Caco-2 (cell line): ENCODE measurements at regions not wholly inside any gene's neighbourhood (a gene's known extent, or its start where the extent isn't known, plus 50 kb on each side); places are given as distances from the start of the nearest gene placed in this dataset.

Experiments used
- BruUV-seq: library from RNA; stranded (reverse); fragments of 400-500 nt; replicated peaks from 2 replicates; lab custom pipeline; 2021; lab: Mats Ljungman, UMichigan
- CTCF ChIA-PET: fragments of 300-600 bp; sonication (Branson Sonifier 250); formaldehyde crosslinking; loops from one replicate; lab custom pipeline; 2022; ENCODE audit warnings: antibody characterized with exemption; lab: Charles Lee
- POLR2A ChIA-PET: fragments of 300-600 bp; sonication (Branson Sonifier 250); formaldehyde crosslinking; loops from one replicate; lab custom pipeline; 2022; ENCODE audit warnings: antibody characterized with exemption; lab: Charles Lee
- DNase-seq, 2 experiments: peaks; one replicate each; pipeline versions ENCODE4 v3.0.0 to v3.0.0-alpha.2; 2020 to 2022
- H3K27me3 ChIP-seq: replicated peaks from 2 replicates; pipeline ENCODE4 v1.6.0; 2011; ENCODE audit warnings: low read length; ENCODE audit not compliant: control insufficient read depth, insufficient read depth
- H3K36me3 ChIP-seq: 2 replicates; pipeline ENCODE4 v1.5.1; 2011; ENCODE audit warnings: low read length; ENCODE audit not compliant: control insufficient read depth, insufficient read depth
- H3K4me1 ChIP-seq: fragments of 250-450 bp; sonication (Bioruptor Pico); 2 replicates; pipeline ENCODE4 v1.5.1; 2020; ENCODE audit warnings: mild to moderate bottlenecking
- H3K4me3 ChIP-seq: 2 replicates; pipeline ENCODE4 v1.5.1; 2011; ENCODE audit warnings: low read depth, mild to moderate bottlenecking, control low read depth, low read length
- H3K9me3 ChIP-seq: fragments of 250-450 bp; sonication (Bioruptor Pico); 2 replicates; pipeline ENCODE4 v1.5.1; 2020; ENCODE audit warnings: mild to moderate bottlenecking, moderate library complexity
- H3K27ac Mint-ChIP-seq: one replicate; pipeline ENCODE4 v1.8.0; 2022; ENCODE audit warnings: mixed read lengths; ENCODE audit not compliant: unreplicated experiment
- H3K27me3 Mint-ChIP-seq: one replicate; pipeline ENCODE4 v1.8.0; 2022; ENCODE audit warnings: mixed read lengths; ENCODE audit not compliant: insufficient read depth, unreplicated experiment
- H3K36me3 Mint-ChIP-seq: one replicate; pipeline ENCODE4 v1.8.0; 2022; ENCODE audit warnings: mild to moderate bottlenecking, mixed read lengths; ENCODE audit not compliant: insufficient read depth, unreplicated experiment
- H3K4me1 Mint-ChIP-seq: one replicate; pipeline ENCODE4 v1.8.0; 2022; ENCODE audit warnings: low read depth, mixed read lengths; ENCODE audit not compliant: unreplicated experiment
- H3K4me3 Mint-ChIP-seq: one replicate; pipeline ENCODE4 v1.8.0; 2022; ENCODE audit warnings: mild to moderate bottlenecking, moderate library complexity, mixed read lengths; ENCODE audit not compliant: unreplicated experiment
- H3K9me3 Mint-ChIP-seq: one replicate; pipeline ENCODE4 v1.8.0; 2022; ENCODE audit warnings: mixed read lengths; ENCODE audit not compliant: unreplicated experiment
- intact Hi-C: fragments of 100-400 bp; cut with micrococcal nuclease; formaldehyde crosslinking; loops from one replicate; pipeline ENCODE4 v1.10.0; 2022; ENCODE audit not compliant: unreplicated experiment
- TF ChIP-seq, protein P1 (sequence below), 2 experiments: fragments of 200-600 bp in 1 of 2; IDR thresholded peaks; 1 replicate in 1 of 2; 2 replicates in 1 of 2; pipeline versions ENCODE4 v1.5.1 to v1.8.0; 2011 to 2022; ENCODE audit warnings: antibody characterized with exemption in 1 of 2, control low read depth in 1 of 2, inconsistent platforms in 1 of 2, low read depth in 1 of 2, low read length in 1 of 2, mild to moderate bottlenecking in 1 of 2, moderate library complexity in 1 of 2; ENCODE audit not compliant: insufficient read depth in 1 of 2, severe bottlenecking in 1 of 2, unreplicated experiment in 1 of 2

DNA sequence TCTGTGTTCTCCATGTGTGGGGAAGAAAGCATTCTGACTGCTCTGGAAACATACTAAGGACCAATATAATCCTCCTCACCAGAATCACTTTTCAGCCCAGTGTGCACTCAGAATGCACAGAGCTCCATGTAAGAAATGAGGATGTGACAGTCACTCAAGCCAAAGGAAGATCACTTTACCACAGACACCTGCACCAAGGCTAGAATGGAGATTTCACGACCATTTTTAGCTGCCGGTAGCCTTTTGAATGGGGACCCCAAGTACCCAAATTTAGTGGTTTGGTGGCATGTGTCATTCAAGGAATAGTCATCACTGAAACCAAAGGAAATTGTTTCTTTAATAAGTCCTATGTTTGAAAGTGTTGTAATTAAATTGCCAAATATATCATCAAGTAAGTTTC, 613.2 kb upstream of the ACVR2A start:
- Mint-ChIP-seq H3K9me3 (peaks cover 6% of the 10 kb centered on the region), H3K36me3 (no peaks in the 10 kb centered on the region), H3K27me3 (no peaks in the 10 kb centered on the region), H3K4me1 (no peaks in the 10 kb centered on the region), H3K4me3 (no peak overlapping the region), H3K27ac (no peak overlapping the region)
- ChIA-PET CTCF (no interaction called here), POLR2A (no interaction called here)
- TF ChIP-seq, protein P1, sequence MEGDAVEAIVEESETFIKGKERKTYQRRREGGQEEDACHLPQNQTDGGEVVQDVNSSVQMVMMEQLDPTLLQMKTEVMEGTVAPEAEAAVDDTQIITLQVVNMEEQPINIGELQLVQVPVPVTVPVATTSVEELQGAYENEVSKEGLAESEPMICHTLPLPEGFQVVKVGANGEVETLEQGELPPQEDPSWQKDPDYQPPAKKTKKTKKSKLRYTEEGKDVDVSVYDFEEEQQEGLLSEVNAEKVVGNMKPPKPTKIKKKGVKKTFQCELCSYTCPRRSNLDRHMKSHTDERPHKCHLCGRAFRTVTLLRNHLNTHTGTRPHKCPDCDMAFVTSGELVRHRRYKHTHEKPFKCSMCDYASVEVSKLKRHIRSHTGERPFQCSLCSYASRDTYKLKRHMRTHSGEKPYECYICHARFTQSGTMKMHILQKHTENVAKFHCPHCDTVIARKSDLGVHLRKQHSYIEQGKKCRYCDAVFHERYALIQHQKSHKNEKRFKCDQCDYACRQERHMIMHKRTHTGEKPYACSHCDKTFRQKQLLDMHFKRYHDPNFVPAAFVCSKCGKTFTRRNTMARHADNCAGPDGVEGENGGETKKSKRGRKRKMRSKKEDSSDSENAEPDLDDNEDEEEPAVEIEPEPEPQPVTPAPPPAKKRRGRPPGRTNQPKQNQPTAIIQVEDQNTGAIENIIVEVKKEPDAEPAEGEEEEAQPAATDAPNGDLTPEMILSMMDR (IDR thresholded peaks at IDR 0.05; ENCODE audit: insufficient read depth in 1 of 2, low read depth in 1 of 2, low read length in 1 of 2, severe bottlenecking in 1 of 2, unreplicated experiment in 1 of 2), result no peak
- no peak for DNase-seq
- intact Hi-C loops, result no loop called here
- H3K4me3 ChIP-seq, result no peak overlapping the region
- no peaks in the 10 kb centered on the region for H3K9me3 ChIP-seq
- BruUV-seq, result no TSS peak
- no peaks in the 10 kb centered on the region for H3K4me1 ChIP-seq
- no peaks in the 10 kb centered on the region for H3K36me3 ChIP-seq
- H3K27me3 ChIP-seq, result no peaks in the 10 kb centered on the region

DNA sequence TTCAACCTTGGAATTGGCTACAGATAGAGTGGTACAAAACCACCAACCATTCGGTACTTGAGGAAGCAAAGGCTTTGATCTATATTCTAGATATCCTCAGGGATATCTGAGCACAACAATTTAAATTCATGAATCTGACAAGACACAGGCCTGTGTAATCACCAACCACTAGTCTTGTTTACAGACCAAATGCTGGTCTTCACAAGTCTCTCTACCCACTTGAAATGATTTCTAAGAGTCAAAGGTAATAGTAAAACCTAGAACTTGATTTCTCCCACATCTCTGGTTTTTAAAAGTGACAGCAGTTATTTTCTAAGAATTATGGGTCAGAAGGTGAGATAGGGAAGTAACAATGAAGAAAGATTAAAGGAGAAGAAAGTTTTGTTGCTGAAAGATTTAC, 613.7 kb upstream of the ACVR2A start:
- TF ChIP-seq, protein P1 (IDR thresholded peaks at IDR 0.05; ENCODE audit: insufficient read depth in 1 of 2, low read depth in 1 of 2, low read length in 1 of 2, severe bottlenecking in 1 of 2, unreplicated experiment in 1 of 2), result no peak
- H3K4me1 Mint-ChIP-seq, result no peaks in the 10 kb centered on the region
- no peaks in the 10 kb centered on the region for H3K27me3 Mint-ChIP-seq
- H3K27me3 ChIP-seq, result no peaks in the 10 kb centered on the region
- H3K4me3 Mint-ChIP-seq, result no peak overlapping the region
- H3K27ac Mint-ChIP-seq, result no peak overlapping the region
- no TSS peak for BruUV-seq
- H3K9me3 ChIP-seq, result no peaks in the 10 kb centered on the region
- H3K9me3 Mint-ChIP-seq, result peaks cover 6% of the 10 kb centered on the region
- no peak overlapping the region for H3K4me3 ChIP-seq
- H3K36me3 ChIP-seq, result no peaks in the 10 kb centered on the region
- ChIA-PET POLR2A (no interaction called here), CTCF (no interaction called here)
- intact Hi-C loops, result no loop called here
- no peak for DNase-seq
- H3K36me3 Mint-ChIP-seq, result no peaks in the 10 kb centered on the region
- H3K4me1 ChIP-seq, result no peaks in the 10 kb centered on the region

DNA sequence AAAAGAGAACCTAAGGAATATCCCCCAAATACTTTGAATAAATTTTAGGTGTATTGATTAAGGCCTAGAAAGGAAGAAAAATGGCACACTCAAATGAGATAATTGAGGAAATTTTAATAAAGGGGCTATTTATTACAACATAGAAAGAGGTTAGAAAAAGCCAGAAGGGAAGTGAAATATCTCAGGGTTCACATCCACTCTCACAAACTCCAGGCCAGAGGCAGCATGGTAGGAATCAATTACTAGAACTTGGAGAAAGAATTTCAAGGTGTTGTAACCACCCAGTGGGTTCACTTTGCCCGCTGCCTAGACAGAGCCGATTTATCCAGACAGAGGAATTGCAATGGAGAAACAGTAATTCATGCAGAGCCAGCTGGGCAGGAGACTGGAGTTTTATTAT, 617.5 kb upstream of the ACVR2A start:
- no peaks in the 10 kb centered on the region for H3K36me3 Mint-ChIP-seq
- Histone ChIP-seq H3K4me1 (no peaks in the 10 kb centered on the region), H3K36me3 (no peaks in the 10 kb centered on the region), H3K4me3 (no peak overlapping the region), H3K9me3 (no peaks in the 10 kb centered on the region), H3K27me3 (no peaks in the 10 kb centered on the region)
- H3K4me1 Mint-ChIP-seq, result no peaks in the 10 kb centered on the region
- TF ChIP-seq, protein P1 (IDR thresholded peaks at IDR 0.05; ENCODE audit: insufficient read depth in 1 of 2, low read depth in 1 of 2, low read length in 1 of 2, severe bottlenecking in 1 of 2, unreplicated experiment in 1 of 2), result no peak
- BruUV-seq, result no TSS peak
- no peak for DNase-seq
- H3K27me3 Mint-ChIP-seq, result no peaks in the 10 kb centered on the region
- peaks cover 7% of the 10 kb centered on the region for H3K9me3 Mint-ChIP-seq
- CTCF ChIA-PET, result no interaction called here
- no peak overlapping the region for H3K27ac Mint-ChIP-seq
- no peak overlapping the region for H3K4me3 Mint-ChIP-seq
- intact Hi-C loops, result no loop called here
- POLR2A ChIA-PET, result no interaction called here
